ENCODE measurements at regions not wholly inside any gene's neighbourhood (a gene's known extent, or its start where the extent isn't known, plus 50 kb on each side); places are given as distances from the start of the nearest gene placed in this dataset.
A peak's percentile ranks its signal among the peaks of the same experiment; 100 is the strongest.
"Not testable (repeated sequence)": the region's sequence is repeated elsewhere in the genome, so short reads cannot be mapped to it uniquely, and the experiment has no call there.

GRCh38 chr3:31300456-31301443 lies 232.0 kb upstream of the STT3B start:
- DNase-seq: peak; percentile 79

DNA sequence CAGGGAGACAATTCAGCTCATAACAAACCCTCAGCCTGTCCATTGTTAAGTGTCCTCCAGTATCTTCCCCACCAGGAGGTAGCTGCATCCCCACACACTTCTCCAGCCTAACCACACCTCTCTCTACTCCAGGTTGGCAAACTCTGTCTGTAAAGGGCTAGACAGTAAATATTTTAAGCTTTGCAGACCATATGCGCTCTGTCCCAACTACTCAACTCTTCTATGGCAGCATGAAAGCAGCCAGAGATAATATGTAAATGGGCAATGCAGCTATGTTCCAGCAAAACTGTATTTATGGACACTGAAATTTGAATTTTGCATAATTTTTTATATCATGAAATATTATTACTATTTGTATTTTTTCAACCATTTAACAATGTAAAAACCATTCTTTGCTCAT lies 230.4 kb upstream of the STT3B start:
- no peak for DNase-seq

GRCh38 chr3:31305340-31305739 lies 227.4 kb upstream of the STT3B start:
- DNase-seq: peak; percentile 77

DNA sequence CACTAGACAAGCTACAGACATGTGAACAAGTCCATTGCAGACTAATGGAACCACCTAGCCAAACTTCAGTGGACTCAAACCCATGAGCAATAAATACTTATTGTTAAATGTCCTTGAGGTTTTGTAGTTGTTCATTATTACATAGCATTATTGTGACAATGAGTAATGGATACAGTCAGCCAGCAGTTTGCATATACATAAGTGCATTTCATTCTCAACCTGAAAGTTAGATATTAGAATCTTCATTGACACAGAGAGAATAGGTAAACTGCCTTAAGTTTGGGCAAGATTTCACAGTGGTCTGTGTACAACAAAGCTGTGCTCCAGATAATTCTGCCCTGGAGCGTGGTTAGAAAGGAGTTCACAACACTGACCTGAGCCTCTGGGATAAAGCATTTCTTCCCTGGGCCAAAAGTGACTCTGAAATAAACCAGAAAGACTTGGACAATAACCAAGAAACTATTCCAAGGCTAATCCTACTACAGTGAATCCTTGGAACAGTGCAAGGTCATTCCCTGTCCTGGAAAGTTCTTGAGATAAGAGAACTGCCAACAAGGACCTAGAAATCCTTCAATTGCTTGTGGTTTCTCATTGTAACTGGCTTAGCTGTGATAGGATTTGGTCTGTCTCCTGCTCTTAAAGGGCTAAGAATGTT lies 225.5 kb upstream of the STT3B start:
- DNase-seq: no peak

GRCh38 chr3:31311559-31311958 lies 221.2 kb upstream of the STT3B start:
- no peak for DNase-seq

- DNase-seq: peak; percentile 13
Observed at GRCh38 chr3:31312400-31312799, 220.3 kb upstream of the STT3B start.

- no peak for DNase-seq
Observed at GRCh38 chr3:31314258-31314657, 218.5 kb upstream of the STT3B start.

DNA sequence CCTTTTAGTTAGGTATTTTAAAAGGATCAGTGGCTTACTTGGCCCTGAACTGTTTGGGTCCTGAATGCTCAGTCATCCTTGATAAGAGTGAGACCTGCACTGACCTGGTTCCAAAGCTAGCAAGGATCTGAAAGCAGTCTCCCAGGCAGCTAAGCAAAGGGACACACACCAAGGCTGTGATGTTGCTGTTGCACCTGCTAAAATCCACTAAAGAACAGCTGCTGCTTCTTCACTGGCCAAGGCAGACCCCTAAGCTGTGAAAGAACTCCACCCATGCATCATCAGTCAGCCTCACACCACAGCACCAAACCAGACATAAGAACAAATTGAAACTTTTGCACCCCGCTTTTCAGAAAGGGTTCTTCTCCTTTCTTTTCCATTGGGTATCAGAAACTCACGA lies 213.4 kb upstream of the STT3B start:
- no peak for DNase-seq

DNA sequence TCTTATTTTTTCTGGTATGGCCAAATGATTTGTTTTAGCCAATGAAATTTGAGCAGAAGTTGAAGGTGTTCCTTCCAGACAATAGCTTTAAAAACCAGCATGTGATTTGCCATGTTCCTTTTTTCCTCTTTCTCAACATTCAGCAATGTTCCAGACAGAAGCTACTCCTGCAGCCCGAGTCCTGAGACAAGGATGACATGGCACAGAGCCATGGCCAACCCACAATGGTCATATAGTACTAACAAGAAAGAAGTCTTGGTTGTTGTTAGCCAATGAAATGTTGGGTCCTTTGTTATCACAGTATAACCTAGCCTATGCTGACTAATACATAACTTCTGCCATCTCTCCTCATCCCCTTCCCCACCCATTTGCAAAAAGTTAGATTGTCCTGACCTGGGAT lies 211.1 kb upstream of the STT3B start:
- peak; percentile 2 for DNase-seq

DNA sequence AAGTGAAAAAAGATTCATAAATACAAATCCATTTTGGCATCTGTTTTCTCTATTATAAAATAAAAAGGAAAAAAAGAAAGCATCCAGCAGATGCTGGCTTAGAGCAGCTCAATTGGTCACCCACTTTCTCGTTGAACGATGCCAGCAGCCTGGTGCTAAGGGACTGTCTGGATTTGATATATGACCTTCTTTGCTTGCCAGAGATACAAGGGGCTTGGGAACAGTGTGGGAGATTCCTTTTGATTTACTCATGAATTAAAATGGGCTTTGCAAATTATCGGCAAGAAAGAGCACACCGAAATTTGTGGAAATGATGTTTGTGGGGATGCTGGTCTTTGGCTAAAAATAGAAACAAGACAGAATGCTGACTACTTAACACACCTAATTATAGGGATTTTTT lies 210.3 kb upstream of the STT3B start:
- DNase-seq: peak; percentile 69

DNA sequence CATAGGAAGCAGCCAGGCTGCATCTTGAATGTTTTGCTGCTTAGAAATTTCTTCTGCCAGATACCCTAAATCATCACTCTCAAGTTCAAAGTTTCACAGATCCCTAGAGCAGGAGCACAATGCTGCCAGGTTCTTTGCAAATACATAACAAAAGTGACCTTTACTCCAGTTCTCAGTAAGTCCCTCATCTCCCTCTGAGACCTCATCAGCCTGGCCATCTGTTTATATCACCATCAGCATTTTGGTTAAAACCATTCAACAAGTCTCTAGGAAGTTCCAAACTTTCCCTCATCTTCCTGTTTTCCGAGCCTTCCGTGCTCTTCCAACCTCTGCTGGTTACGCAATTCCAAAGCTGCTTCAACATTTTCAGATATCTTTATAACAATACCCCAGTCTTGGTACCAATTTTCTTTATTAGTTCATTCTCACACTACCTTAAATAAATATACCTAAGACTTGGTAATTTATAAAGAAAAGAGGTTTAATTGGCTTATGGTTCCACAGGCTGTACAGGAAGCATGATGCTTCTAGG lies 204.8 kb upstream of the STT3B start:
- DNase-seq: not testable (repeated sequence)

DNA sequence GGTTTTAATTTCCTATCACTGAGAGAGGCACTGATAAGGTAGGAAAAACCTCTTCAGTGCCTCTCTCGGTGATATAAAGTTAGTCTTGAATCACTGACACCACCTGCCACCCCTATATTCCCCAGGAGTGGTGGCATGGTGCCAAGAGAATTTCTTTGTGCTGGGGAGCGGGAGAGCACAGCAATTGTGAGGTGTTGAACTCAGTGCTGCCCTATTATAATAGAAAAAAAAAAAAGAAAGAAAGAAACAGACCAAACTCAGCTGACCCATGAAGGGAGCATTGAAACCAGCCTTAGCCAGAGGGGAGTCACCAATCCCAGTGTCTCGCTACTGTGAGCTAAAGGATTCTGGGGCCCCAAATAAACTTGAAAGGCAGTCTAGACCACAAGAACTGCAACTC lies 201.4 kb upstream of the STT3B start:
- DNase-seq: peak; percentile 93

DNA sequence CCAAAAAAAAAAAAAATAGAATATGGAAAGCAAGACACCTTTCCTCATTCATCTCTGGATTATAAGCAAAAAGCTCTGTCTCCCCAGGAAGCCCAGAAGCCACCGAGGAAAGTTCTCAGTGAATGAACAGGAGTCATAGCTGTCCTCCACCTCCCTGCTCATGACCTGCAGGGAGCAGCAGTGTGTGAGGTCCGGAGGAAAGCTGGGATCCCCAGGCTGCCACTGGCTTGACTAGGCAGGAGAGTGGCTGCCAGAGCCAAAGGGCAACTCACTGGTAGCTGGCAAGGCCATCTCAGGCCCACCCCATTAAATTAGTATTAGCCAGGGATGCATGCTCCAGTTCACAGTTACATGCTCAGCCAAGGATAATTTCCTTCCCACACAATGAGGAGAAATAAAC lies 191.6 kb upstream of the STT3B start:
- peak; percentile 4 for DNase-seq

GRCh38 chr3:31343075-31343474 lies 189.7 kb upstream of the STT3B start:
- no peak for DNase-seq

- no peak for DNase-seq
Observed at GRCh38 chr3:31345581-31345980, 187.1 kb upstream of the STT3B start.

DNA sequence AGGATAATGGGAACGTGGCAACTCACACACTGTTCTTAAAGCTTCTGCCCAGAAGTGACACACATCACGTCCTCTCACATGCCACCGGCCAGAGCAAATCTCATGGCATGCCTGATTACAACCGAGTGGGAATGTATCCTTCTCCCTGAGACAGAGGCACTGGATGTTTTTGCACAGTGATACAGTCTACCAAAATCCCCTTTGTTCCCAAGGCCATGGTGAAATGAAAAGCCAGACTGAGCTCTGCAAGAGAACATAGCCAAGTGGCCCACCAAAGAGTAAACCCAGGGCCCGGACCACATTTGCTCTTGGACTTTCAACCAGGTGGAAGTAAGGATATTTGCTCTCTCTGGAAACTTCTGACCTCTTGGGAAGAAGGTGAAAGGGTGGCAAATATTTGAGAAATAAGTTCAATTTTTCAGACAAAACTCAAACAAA lies 186.2 kb upstream of the STT3B start:
- DNase-seq: no peak

DNA sequence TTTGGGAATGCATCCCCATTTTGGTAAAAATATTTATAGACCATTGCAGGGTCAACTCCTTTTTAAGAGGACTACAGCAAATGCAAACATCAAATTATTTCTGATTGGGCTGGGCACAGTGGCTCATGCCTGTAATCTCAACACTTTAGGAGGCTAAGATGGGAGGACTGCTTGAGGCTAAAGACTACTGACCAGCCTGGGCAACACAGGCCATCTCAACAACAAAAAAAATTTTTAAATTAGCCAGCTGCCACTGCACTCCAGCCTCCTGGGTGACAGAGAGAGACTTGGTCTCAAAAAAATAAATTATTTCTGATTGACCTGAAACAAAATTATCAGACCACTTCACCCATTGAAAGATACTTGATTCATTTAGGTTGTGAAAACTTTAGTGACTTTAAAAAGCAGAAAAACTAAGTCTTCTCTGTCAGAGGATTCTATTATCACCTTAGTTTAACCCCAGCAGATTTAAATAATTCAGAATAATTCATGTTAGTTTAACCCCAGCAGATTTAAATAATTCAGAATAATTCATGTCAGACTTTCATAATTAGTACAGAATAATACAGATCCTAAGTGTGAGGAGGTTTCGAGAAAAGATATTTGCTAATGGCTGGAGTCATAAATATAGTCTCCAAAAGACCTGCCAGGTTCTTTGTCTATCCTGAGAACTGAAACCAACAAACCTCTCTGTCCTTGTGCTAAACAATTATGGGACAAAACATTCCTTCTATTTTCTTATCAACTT lies 183.6 kb upstream of the STT3B start:
- no peak for DNase-seq

- no peak for DNase-seq
Observed at GRCh38 chr3:31350307-31350706, 182.4 kb upstream of the STT3B start.

DNA sequence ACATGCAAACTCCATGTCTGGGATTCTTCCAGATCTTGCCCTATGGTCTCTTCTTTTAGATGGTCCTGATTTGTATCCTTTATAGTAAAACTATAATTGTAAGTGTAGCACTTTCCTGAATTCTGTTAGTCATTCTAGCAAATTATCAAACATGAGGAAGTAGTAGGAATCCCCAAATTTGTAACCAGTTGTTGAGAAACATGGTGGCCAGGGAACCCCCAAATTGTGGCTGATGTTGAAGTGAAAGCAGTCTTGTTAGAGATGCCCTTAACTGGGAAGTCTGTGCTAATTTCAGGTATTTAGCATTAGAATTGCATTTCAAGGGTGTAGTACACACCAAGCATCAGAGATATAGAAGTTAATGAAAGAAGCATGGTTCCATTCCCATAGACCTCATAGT lies 180.4 kb upstream of the STT3B start:
- no peak for DNase-seq

DNA sequence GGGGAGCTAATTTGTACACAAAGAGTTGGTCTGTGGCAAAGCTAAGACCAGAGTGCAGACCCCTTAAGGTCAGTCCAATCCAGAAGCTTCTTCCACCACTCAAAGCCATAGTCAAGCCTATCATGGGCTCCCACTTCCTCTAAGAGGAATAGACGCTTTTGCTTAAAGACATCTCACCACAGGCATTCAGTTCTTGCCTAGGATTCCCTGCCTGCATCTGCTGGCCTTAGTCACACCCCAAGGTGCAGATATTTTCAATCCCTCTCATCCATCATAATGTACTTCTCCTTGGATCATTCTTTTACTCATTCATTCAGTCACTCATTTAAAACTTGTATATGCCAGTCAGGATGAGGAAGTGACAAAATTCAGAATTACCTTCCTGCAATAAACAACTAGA lies 179.6 kb upstream of the STT3B start:
- no peak for DNase-seq

DNA sequence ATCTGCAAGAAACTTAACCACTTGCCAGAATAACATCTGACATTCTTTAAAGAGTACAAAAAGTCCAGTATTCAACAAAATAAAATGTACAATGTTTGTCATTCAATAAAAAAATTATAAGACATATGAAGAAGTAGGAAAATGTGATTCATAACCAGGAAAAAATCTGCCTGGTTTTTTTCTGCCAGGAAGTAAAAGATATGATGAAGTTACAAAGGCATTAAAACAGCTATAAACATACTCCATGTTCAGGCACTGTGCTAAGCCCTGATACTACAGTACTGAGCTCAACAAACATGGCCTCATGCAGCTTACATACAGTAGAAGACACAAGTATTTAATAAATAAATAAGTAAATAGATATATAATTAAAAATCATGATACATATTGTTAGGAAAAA lies 178.4 kb upstream of the STT3B start:
- DNase-seq: no peak

DNA sequence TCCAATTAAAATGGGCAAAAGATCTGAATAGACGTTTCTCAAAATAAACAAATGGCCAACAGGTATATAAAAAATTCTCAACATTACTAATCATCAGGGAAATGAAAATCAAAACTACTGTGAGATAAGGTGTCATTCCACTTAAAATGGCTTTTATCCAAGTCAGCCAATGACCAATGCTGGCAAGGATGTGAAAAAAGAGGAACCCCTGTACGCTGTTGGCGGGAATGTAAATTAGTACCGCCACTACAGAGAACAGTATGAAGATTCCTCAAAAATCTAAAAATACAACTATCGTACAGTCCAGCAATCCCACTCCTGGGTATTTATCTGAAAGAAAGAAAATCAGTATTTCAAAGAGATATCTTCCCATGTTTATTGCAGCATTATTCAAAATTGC lies 176.9 kb upstream of the STT3B start:
- DNase-seq: no peak

DNA sequence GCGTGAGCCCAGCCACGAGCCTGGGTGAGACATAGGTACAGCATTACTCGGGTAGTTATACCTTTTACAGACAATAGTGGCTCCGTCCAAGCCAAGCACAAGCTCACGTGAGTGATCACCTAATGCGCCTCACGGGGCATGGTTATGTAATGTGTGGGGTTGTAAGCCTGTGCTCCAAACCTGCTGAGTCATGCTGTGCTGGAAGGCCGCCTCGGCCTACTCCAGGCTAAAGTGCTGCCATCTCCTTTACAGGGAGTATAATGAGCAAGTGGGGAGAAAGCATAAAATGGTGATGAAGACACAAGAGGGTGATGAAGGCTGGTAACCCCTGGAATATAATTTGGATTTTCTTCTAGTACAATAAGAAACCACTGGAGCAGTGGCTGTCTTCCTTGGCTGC lies 175.8 kb upstream of the STT3B start:
- DNase-seq: peak; percentile 2

Measured in NCI-H69 (cell line).